NCI-H2227 (cell line): ENCODE measurements at regions not wholly inside any gene's neighbourhood (a gene's known extent, or its start where the extent isn't known, plus 50 kb on each side); places are given as distances from the start of the nearest gene placed in this dataset.

Experiments used
- DNase-seq: peaks from one replicate; lab custom pipeline; 2025; ENCODE audit not compliant: unreplicated experiment; lab: John Stamatoyannopoulos, UW

DNA sequence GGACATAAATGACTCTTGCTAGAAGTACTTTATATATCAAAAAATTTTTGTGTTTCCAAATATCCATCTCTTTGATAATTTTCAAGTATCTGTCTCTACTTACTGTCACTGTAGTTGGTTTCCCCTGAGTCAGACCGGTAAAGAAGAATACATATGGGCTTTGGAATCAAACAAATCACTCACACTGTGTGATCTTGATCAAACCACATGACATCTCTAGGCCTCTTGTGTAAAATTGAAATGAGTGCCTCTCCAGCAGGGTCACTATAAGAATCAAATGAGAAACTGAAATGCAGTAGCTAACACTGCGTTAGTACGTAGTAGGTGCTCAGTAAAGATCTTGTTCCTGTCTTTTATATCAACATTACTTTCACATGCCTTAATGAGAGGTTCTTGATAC lies 314.6 kb upstream of the STT3B start:
- DNase-seq: no peak

GRCh38 chr3:31219131-31219843 lies 313.4 kb upstream of the STT3B start:
- no peak for DNase-seq

- DNase-seq: no peak
Measured at GRCh38 chr3:31220431-31220830, 312.3 kb upstream of the STT3B start.

DNA sequence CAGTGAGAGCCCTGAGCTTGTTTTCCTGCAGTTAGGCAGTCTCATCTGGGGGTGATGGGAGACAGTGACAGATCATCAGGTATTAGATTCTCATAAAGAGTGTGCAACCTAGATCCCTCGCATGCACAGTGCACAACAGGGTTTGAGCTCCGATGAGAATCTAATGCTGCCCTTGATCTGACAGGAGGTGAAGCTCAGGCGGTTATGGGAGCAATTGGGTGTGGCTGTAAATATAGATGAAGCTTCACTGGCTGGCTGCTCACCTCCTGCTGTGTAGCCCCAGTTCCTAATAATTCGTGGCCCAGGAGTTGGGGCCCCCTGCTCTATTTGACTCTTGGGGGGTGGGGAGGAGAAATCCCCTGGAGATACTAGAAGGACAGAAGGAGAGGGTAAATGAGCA lies 309.4 kb upstream of the STT3B start:
- no peak for DNase-seq

DNA sequence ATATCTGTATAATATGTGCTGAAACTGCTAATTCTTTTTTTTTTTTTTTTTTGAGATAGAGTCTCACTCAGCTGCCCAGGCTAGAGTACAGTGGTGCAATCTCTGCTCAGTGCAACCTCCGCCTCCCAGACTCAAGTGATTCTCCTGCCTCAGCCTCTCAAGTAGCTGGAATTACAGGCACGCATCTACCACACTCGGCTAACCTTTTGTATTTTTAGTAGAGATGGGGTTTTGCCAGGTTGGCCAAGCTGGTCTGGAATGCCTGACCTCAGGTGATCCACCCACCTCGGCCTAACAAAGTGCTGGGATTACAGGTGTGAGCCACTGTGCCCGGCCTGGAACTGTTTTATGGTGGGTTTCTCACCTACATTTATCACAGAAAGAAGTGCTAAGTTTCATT lies 307.8 kb upstream of the STT3B start:
- no peak for DNase-seq

- DNase-seq: no peak
Measured at GRCh38 chr3:31225923-31226322, 306.8 kb upstream of the STT3B start.

GRCh38 chr3:31226346-31226745 lies 306.4 kb upstream of the STT3B start:
- DNase-seq: no peak

GRCh38 chr3:31227131-31227562 lies 305.6 kb upstream of the STT3B start:
- DNase-seq: no peak

DNA sequence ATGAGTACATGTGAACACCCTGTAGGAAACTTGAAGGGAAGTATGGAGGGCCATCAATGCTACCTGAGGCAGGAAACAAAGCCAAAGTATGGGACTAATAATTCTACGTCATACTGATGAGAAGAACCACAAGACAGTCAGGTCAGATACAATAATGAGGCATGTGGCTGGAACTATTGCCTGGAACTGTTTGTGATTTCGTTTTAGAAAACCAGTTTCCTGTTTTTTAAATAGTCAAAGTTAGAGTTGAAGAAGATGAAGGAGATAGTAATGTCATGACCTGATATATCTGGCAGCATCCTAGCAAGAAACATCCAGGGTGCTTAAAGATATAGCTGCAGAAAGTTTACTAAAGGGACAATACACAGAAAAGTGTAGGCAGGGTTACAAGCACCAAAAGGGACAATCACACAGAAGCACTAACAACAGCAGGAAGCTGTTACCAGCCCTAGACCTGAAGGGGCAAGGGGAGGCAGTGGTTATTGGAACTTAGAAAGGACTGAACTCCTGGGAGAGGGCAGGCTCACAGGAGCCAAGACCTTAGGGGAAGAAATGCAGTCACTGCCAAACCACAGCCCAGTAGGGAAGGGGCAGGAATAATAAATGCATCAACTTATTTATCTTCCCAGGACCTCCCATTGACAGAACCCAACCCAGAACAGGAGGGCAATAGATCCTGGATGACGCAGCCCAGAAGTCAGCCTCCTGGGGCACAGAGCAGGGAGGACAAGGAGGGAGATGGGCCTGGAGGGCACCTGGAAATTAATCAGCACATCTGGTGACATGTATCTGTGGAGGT lies 302.1 kb upstream of the STT3B start:
- no peak for DNase-seq

DNA sequence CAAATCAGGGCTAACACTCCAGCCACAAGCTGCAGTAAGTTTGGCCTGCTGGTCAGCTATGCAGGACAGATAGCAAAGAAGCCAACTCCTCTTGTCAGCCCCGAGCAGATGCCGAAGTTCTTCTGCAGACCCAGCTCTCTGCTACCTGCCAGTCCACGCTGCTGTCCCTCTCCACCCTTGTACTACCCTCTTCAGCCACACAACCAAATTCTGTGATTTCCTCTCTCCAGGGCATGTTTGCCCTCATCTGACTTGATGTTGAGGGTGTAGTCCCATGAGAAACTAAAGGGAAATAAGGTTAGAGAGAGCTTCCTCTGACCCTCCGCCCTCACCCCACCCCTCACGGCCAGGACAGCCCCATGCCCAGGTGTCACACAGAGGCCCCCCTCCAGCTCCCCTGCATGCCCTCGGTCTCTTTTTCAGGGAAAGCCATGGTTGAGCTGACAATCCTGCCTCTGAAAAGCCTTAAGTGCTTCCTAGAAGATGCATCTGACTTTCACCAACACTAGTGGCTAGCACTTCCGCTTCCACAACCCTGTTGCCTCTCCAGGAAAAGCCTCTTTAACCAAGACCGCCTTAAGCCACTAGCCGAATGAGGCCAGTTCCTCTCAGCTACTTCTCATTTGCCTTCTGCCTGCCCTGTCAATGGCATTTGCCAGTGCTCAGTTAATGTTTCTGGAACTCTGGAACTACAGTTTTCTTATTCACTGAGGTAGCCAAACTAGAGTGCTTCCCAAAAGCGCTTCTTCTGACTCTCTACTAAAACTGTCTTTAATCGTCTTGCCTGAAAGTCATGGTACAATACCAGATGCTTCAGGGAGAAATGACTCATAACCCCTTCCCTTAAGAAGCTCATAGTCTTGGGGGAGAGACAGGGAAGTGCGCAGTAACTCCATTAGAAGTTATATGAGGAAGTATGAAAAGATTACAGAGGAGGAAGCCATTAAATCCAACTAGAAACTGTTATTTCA lies 300.4 kb upstream of the STT3B start:
- no peak for DNase-seq

GRCh38 chr3:31234145-31234544 lies 298.6 kb upstream of the STT3B start:
- no peak for DNase-seq

GRCh38 chr3:31235062-31235700 lies 297.5 kb upstream of the STT3B start:
- DNase-seq: peak; percentile 4

DNA sequence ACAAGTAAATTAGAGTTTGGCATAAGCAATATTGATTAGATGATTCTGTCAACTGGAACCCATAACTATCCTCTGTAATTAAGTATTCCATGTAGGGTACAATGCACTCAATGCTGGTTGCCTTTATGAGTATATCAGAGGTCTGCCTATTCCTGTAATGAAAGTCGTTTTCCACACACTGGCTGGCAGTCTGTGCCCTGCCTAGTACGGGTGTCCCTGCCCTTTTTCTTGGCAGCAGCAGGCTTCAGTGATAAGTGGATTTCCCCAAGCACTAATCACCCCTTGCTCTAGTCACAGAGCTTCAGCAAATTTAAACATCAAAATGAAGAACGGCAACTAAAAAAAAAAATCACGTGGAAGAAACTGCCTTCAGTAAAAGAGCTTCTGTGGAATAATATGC lies 294.8 kb upstream of the STT3B start:
- DNase-seq: no peak

GRCh38 chr3:31240013-31240412 lies 292.7 kb upstream of the STT3B start:
- DNase-seq: no peak

GRCh38 chr3:31240466-31240865 lies 292.3 kb upstream of the STT3B start:
- DNase-seq: no peak

DNA sequence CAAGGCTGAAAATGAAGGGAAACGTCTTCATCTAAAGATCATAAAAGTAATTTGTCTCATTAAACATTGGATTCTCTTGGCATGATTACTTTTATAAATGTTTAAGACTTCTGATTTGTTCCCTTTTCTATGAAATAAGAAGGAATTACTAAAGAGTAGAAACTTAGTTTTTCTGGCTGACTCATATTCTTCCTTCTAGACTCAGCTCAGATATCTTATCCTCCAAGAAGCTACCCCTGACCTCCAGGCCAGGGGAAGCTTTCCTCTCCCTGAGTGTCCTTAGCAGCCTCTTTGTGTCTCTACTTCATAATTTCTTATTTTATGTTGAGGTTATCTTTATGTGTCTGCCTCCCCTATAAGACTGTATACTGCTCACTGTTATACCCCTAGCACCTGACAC lies 291.9 kb upstream of the STT3B start:
- no peak for DNase-seq

GRCh38 chr3:31241533-31241932 lies 291.2 kb upstream of the STT3B start:
- DNase-seq: no peak

- DNase-seq: no peak
Measured at GRCh38 chr3:31242026-31242960, 290.4 kb upstream of the STT3B start.

- DNase-seq: peak; percentile 7
Measured at GRCh38 chr3:31244929-31245817, 287.6 kb upstream of the STT3B start.
